ENCODE measurements at regions not wholly inside any gene's neighbourhood (a gene's known extent, or its start where the extent isn't known, plus 50 kb on each side); places are given as distances from the start of the nearest gene placed in this dataset.

- 72 to 87% (median 83%) methylated on average over 5 of the region's 5 CpGs for WGBS, 4 donors
- H3K9me3 ChIP-seq (replicated peaks in 1 of 3): no peaks in the 10 kb centered on the region
- H3K4me3 ChIP-seq: no peak overlapping the region
- no peak for TF ChIP-seq POLR2A (IDR thresholded peaks at IDR 0.05)
- TF ChIP-seq CTCF (IDR thresholded peaks at IDR 0.05): no peak
- no peaks in the 10 kb centered on the region for H3K27me3 ChIP-seq
- no peak overlapping the region for H3K27ac ChIP-seq
- H3K4me1 ChIP-seq (replicated peaks in 1 of 2): no peaks in the 10 kb centered on the region
- no peaks in the 10 kb centered on the region for H3K36me3 ChIP-seq (replicated peaks in 1 of 2)
- no peak for DNase-seq
- intact Hi-C loops (cut with DNase I): no loop called here
Measured at GRCh38 chr13:62799931-62800436, 1384.3 kb upstream of the PCDH20 start.

GRCh38 chr13:62799038-62799535 is 1383.4 kb upstream of the PCDH20 start:
- TF ChIP-seq POLR2A (IDR thresholded peaks at IDR 0.05): no peak
- TF ChIP-seq CTCF (IDR thresholded peaks at IDR 0.05): no peak
- intact Hi-C loops (cut with DNase I): no loop called here
- 76 to 89% (median 81%) methylated on average over 4 to 8 of the region's 8 CpGs for WGBS, 4 donors
- Histone ChIP-seq H3K9me3 (replicated peaks in 1 of 3) (no peaks in the 10 kb centered on the region), H3K4me3 (no peak overlapping the region), H3K27ac (no peak overlapping the region), H3K4me1 (replicated peaks in 1 of 2) (no peaks in the 10 kb centered on the region), H3K27me3 (no peaks in the 10 kb centered on the region), H3K36me3 (replicated peaks in 1 of 2) (no peaks in the 10 kb centered on the region)
- no peak for DNase-seq

- no peak overlapping the region for H3K27ac ChIP-seq
- TF ChIP-seq CTCF (IDR thresholded peaks at IDR 0.05): no peak
- no peak for TF ChIP-seq POLR2A (IDR thresholded peaks at IDR 0.05)
- 22 to 67% (median 32%) methylated on average over 1 of the region's 1 CpG for WGBS, 4 donors
- H3K36me3 ChIP-seq (replicated peaks in 1 of 2): no peaks in the 10 kb centered on the region
- no peaks in the 10 kb centered on the region for H3K9me3 ChIP-seq (replicated peaks in 1 of 3)
- H3K4me1 ChIP-seq (replicated peaks in 1 of 2): no peaks in the 10 kb centered on the region
- no peaks in the 10 kb centered on the region for H3K27me3 ChIP-seq
- H3K4me3 ChIP-seq: no peak overlapping the region
- DNase-seq: no peak
- intact Hi-C loops (cut with DNase I): no loop called here
Measured at GRCh38 chr13:62793850-62794249, 1378.2 kb upstream of the PCDH20 start.

- WGBS, 4 donors: 56 to 86% (median 67%) methylated on average over 1 of the region's 1 CpG
- Histone ChIP-seq H3K36me3 (replicated peaks in 1 of 2) (no peaks in the 10 kb centered on the region), H3K4me1 (replicated peaks in 1 of 2) (no peaks in the 10 kb centered on the region), H3K4me3 (no peak overlapping the region), H3K27me3 (peaks cover 3% of the 10 kb centered on the region), H3K9me3 (replicated peaks in 1 of 3) (no peaks in the 10 kb centered on the region), H3K27ac (no peak overlapping the region)
- intact Hi-C loops (cut with DNase I): no loop called here
- TF ChIP-seq CTCF (IDR thresholded peaks at IDR 0.05): no peak
- no peak for TF ChIP-seq POLR2A (IDR thresholded peaks at IDR 0.05)
- no peak for DNase-seq
Measured at GRCh38 chr13:62781866-62782265, 1366.2 kb upstream of the PCDH20 start.
